Stimulated activated naive CD4-positive, alpha-beta T cell treated with Interleukin-2 at 50 U/mL for 16 hours (primary cell): ENCODE measurements at regions not wholly inside any gene's neighbourhood (a gene's known extent, or its start where the extent isn't known, plus 50 kb on each side); places are given as distances from the start of the nearest gene placed in this dataset.
"Not testable (repeated sequence)": the region's sequence is repeated elsewhere in the genome, so short reads cannot be mapped to it uniquely, and the experiment has no call there.

ENCODE experiments used
- DNase-seq: peaks from one replicate; lab custom pipeline; 2025; lab: John Stamatoyannopoulos, UW

DNA sequence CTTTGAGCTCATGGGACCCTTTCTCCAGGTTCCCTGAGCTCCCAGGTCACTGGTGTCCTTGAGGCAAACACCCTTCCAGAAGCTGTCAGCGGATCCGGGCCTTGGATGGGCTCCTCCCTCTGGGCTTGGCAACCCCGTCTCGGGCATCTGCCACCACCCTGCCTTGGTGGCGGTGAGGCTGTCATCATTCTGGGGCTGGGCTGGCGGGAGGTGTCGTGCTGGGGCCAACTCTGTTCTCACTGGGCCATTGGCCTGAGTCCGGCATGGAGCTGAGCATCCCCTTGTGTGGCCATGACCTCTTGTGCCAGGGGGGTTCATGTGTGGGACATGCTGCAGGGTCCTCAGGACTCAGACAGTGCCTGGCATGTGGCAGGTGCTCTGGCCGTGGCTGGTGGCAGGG, 197.6 kb downstream of the LAT start:
- no peak for DNase-seq

DNA sequence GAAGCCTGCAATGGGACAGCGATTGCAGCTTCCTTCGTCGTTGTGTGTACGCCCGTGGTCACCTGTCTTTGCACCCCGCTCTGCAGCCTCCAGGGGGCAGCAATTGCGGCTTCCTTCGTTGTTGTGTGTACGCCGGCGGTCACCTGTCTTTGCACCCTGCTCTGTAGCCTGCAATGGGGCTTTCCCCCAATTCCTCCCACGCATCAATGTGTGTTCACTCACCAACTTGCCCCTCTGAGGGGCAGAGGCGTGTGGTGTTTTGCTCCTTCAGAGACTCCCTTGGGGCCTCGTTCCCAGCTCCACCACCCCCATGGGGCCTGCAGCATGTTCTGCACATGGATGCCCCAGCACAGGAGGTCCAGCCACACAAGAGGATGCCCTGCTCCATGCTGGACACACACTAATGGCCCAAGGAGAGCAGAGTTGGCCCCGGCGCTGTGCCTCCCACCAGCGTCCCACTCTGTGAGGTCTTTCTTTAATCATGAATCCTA, 197.1 kb downstream of the LAT start:
- not testable (repeated sequence) for DNase-seq

- not testable (repeated sequence) for DNase-seq
These were observed 196.5 kb downstream of the LAT start for GRCh38 chr16:29181254-29181780.

GRCh38 chr16:29180206-29180600, 195.4 kb downstream of the LAT start:
- DNase-seq, result not testable (repeated sequence)

GRCh38 chr16:29179401-29180205, 194.8 kb downstream of the LAT start:
- DNase-seq, result not testable (repeated sequence)

- not testable (repeated sequence) for DNase-seq
These were observed 193.3 kb downstream of the LAT start for GRCh38 chr16:29177888-29178726.

- not testable (repeated sequence) for DNase-seq
These were observed 192.5 kb downstream of the LAT start for GRCh38 chr16:29177203-29177887.

DNA sequence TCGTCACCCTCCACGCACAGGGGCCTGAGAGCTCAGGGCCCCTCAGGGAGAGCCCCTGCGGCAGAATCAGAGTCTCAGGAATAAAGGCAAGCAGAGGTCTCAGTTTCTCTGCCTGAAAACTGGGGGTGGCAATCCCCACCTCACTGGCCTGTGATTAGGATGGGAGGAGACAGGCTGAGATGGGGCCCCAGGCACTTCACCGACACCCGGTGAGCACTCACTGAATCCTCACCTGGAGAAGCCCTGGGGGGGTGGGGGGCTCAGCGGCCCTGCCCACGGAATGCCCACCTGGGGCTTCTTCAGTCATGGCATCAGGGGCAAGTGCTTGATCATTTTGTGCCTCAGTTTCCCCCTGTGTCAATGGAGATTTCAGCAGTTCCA, 192.0 kb downstream of the LAT start:
- not testable (repeated sequence) for DNase-seq

GRCh38 chr16:29176154-29176470, 191.3 kb downstream of the LAT start:
- not testable (repeated sequence) for DNase-seq

- not testable (repeated sequence) for DNase-seq
These were observed 190.7 kb downstream of the LAT start for GRCh38 chr16:29175411-29176153.

DNA sequence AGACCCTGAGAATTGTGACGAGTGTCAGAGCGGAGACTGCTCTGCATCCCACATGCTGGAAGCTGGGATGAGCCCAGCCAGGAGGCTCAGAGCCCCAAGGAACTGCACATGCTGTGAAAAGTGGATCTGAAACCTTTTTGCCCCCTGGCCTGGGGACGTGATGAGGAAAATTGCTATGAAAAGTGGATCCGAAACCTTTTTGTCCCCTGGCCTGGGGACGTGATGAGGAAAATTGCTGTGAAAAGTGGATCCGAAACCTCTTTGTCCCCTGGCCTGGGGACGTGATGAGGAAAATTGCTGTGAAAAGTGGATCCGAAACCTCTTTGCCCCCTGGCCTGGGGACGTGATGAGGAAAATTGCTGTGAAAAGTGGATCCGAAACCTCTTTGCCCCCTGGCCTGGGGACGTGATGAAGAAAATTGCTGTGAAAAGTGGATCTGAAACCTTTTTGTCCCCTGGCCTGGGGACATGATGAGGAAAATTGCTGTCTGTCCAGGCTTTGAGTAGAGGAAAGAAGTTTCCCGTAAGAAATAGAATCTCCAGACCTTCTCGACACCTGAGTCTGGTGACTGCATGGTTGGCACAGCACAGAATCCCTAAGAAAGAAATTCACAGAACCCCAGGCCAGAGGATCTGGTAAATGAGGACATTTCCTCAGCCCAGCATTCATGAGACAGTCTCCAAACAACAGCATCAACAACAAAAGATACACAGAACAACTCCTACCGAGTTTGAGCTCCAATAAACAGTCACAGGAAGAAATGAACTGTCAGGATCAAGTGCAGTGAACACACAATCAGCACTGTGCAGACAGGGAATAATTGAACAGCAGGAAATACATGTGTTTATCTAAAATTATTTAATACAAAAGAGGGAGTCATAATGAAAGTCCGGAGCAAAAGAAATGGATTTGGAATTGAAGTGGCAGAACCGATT, 188.8 kb downstream of the LAT start:
- DNase-seq, result not testable (repeated sequence)

- not testable (repeated sequence) for DNase-seq
These were observed 187.4 kb downstream of the LAT start for GRCh38 chr16:29172098-29172724.

DNA sequence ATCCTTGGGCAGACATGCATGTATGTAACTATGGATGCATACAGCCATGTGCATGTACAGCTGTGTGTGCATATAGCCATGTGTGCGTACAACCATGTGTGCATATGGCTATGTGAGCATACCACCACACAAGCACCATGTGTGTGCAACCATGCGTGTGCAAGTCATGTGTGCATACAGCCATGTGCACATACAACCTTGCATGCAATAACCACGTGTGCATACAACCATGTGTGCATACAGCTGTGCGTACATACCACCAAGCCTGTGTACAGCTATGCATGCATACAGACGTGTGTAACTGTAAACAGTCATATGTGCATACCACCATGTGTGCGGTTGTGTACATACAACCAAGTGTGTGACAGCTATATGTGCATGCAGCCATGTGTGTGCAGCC, 186.4 kb downstream of the LAT start:
- DNase-seq, result not testable (repeated sequence)

GRCh38 chr16:29170393-29171119, 185.7 kb downstream of the LAT start:
- DNase-seq, result not testable (repeated sequence)

DNA sequence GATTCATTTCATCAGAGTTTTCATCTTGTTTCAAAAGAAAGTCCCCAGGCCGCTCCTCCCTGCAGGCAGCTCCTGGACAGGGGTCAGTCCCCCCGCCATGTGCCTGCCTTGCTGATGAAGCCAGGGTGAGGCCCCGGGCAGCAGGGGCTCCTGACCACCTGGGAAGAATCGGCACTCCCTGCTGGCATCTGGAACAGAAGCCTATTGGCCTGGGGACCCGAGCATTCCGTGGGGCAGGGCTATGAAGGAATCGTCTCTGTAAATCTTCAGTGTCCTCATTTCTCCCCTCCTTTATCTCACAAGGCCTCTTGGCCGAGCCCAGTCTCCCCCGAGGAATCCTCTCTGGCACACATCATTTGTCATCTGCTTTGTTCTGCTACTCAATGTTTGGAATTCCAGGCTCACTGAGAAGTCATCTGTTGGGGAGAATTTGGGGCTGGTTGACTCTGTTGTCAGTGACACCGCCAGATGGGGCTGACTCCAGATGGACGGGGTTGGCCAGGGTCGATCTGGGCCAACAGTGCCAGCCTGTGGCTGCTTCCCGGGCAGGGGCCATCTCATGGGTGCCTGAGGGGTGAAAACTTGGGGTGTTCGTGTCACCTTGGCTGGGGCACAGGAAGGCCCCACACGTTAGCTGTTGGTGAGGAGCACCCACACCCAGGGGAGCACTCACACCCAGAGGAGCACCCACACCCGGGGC, 184.6 kb downstream of the LAT start:
- not testable (repeated sequence) for DNase-seq

GRCh38 chr16:29168515-29169259, 183.8 kb downstream of the LAT start:
- DNase-seq, result not testable (repeated sequence)

- not testable (repeated sequence) for DNase-seq
These were observed 179.7 kb downstream of the LAT start for GRCh38 chr16:29164442-29165089.
